Endothelial cell of umbilical vein (primary cell): ENCODE measurements at regions not wholly inside any gene's neighbourhood (a gene's known extent, or its start where the extent isn't known, plus 50 kb on each side); places are given as distances from the start of the nearest gene placed in this dataset.

ENCODE experiments used
- BruUV-seq: library from RNA; stranded (reverse); fragments of 400-500 nt; replicated peaks from 2 replicates; lab custom pipeline; 2021; lab: Mats Ljungman, UMichigan
- CTCF ChIA-PET: fragments of 300-600, 350-600 bp; sonication (Branson Sonifier 250); formaldehyde crosslinking; loops from one replicate; lab custom pipeline; 2021; ENCODE audit warnings: antibody characterized with exemption, inconsistent platforms; lab: Charles Lee
- POLR2A ChIA-PET: fragments of 300-600, 350-600 bp; sonication (Branson Sonifier 250); formaldehyde crosslinking; loops from one replicate; lab custom pipeline; 2021; ENCODE audit warnings: antibody characterized with exemption, inconsistent platforms; lab: Charles Lee
- DNase-seq: peaks from one replicate; pipeline ENCODE4 v3.0.0-alpha.2; 2011; ENCODE audit warnings: low read depth, low spot score
- FAIRE-seq: peaks from 2 replicates; lab custom pipeline; 2011; peaks lifted over from hg19 to GRCh38; lab: Jason Lieb, UNC
- H2AFZ ChIP-seq: 2 replicates; pipeline ENCODE4 v1.6.0; 2012; ENCODE audit warnings: low read depth, low read length, control low read depth, inconsistent platforms
- H3K27ac ChIP-seq: 2 replicates; pipeline ENCODE4 v1.5.1; 2011; ENCODE audit warnings: low read depth, mild to moderate bottlenecking, control low read depth, low read length, moderate library complexity; ENCODE audit not compliant: insufficient read depth
- H3K27me3 ChIP-seq, 2 experiments: 2 replicates each; pipeline versions ENCODE4 v1.6.0 to v1.6.1; 2011; ENCODE audit warnings: low read length in 2 of 2, mixed read lengths in 1 of 2; ENCODE audit not compliant: control insufficient read depth in 2 of 2, insufficient read depth in 2 of 2
- H3K36me3 ChIP-seq, 2 experiments: 2 replicates in 1 of 2; 3 replicates in 1 of 2; pipeline ENCODE4 v1.5.1; 2011; ENCODE audit warnings: low read length in 2 of 2, mild to moderate bottlenecking in 1 of 2, moderate library complexity in 1 of 2; ENCODE audit not compliant: control insufficient read depth in 2 of 2, insufficient read depth in 2 of 2; ENCODE audit errors: extremely low read depth in 1 of 2
- H3K4me1 ChIP-seq: 3 replicates; pipeline ENCODE4 v1.5.1; 2011; ENCODE audit warnings: mild to moderate bottlenecking, low read length; ENCODE audit not compliant: control insufficient read depth, insufficient read depth; ENCODE audit errors: extremely low read depth
- H3K4me2 ChIP-seq: 2 replicates; pipeline ENCODE4 v1.6.1; 2011; ENCODE audit warnings: low read length, control low read depth, mixed read lengths; ENCODE audit not compliant: insufficient read depth
- H3K4me3 ChIP-seq, 3 experiments: fragments of 200-600 bp in 1 of 3; sonication (generic), shearing (Covaris generic) in 1 of 3; replicated peaks in 1 of 3; 2 replicates each; pipeline ENCODE4 v1.5.1; 2011 to 2016; ENCODE audit warnings: control low read depth in 3 of 3, low read length in 3 of 3, mild to moderate bottlenecking in 2 of 3, inconsistent platforms in 1 of 3, low read depth in 1 of 3, moderate library complexity in 1 of 3; ENCODE audit not compliant: insufficient read depth in 1 of 3
- H3K79me2 ChIP-seq: 2 replicates; pipeline ENCODE4 v1.6.0; 2012; ENCODE audit warnings: low read length, inconsistent platforms; ENCODE audit not compliant: control insufficient read depth, insufficient read depth
- H3K9ac ChIP-seq: replicated peaks from 2 replicates; pipeline ENCODE3; 2011; ENCODE audit warnings: low read length, control low read depth; ENCODE audit not compliant: insufficient read depth; ENCODE audit errors: extremely low read depth
- H3K9me1 ChIP-seq: replicated peaks from 3 replicates; pipeline ENCODE4 v1.6.0; 2011; ENCODE audit warnings: mild to moderate bottlenecking, low read length; ENCODE audit not compliant: control insufficient read depth, insufficient read depth; ENCODE audit errors: extremely low read depth
- H3K9me3 ChIP-seq: replicated peaks from 2 replicates; pipeline ENCODE4 v1.5.1; 2012; ENCODE audit warnings: low read length, inconsistent platforms; ENCODE audit not compliant: control insufficient read depth, insufficient read depth
- H4K20me1 ChIP-seq: replicated peaks from 2 replicates; pipeline ENCODE3; 2011; ENCODE audit warnings: mild to moderate bottlenecking, low read length; ENCODE audit not compliant: control insufficient read depth, insufficient read depth; ENCODE audit errors: extremely low read depth
- EZH2 ChIP-seq: IDR thresholded peaks from 2 replicates; pipeline ENCODE4 v1.6.1; 2012; ENCODE audit warnings: borderline replicate concordance, low read depth, mild to moderate bottlenecking, moderate library complexity, low read length, inconsistent platforms; ENCODE audit not compliant: severe bottlenecking
- FOS ChIP-seq: IDR thresholded peaks from 2 replicates; pipeline ENCODE4 v1.6.1; 2011; ENCODE audit warnings: mild to moderate bottlenecking, low read length, moderate library complexity, borderline replicate concordance; ENCODE audit not compliant: insufficient read depth
- GATA2 ChIP-seq: IDR thresholded peaks from 2 replicates; pipeline ENCODE4 v1.7.0; 2011; ENCODE audit warnings: low read depth, mild to moderate bottlenecking, moderate library complexity, mixed read lengths, low read length; ENCODE audit not compliant: insufficient read length, insufficient read depth
- JUN ChIP-seq: IDR thresholded peaks from 2 replicates; pipeline ENCODE4 v1.6.1; 2011; ENCODE audit warnings: borderline replicate concordance, low read depth; ENCODE audit not compliant: insufficient read length, insufficient read depth
- MYC ChIP-seq: IDR thresholded peaks from one replicate; pipeline ENCODE4 v1.6.1; 2011; ENCODE audit warnings: mild to moderate bottlenecking, low read depth, low read length
- POLR2A ChIP-seq: IDR thresholded peaks from 2 replicates; pipeline ENCODE4 v1.6.1; 2012; ENCODE audit warnings: low read depth, mild to moderate bottlenecking, control low read depth, low read length
- POLR2AphosphoS5 ChIP-seq: IDR thresholded peaks from 2 replicates; pipeline ENCODE4 v1.6.1; 2012; ENCODE audit warnings: low read depth, mild to moderate bottlenecking, control low read depth, low read length, moderate library complexity; ENCODE audit not compliant: insufficient read depth
- dilution Hi-C: fragments of 300-500 bp; cut with MboI; formaldehyde crosslinking; loops from one replicate; pipeline ENCODE4 v1.15.0; 2019; ENCODE audit warnings: low sequenced_read_pairs; ENCODE audit not compliant: extremely low pct_ligation_motif_present
- intact Hi-C: fragments of 100-400 bp; cut with micrococcal nuclease; formaldehyde crosslinking; loops from one replicate; pipeline ENCODE4 v1.10.0; 2022
- TF ChIP-seq, protein P1 (sequence below): IDR thresholded peaks from 2 replicates; pipeline ENCODE4 v1.6.1; 2011; ENCODE audit not compliant: insufficient read depth, insufficient read length
- TF ChIP-seq, protein P2 (sequence below), 2 donors: IDR thresholded peaks; 1 replicate in 1 of 2; 2 replicates in 1 of 2; pipeline ENCODE4 v1.5.1; 2011; ENCODE audit warnings: low read length in 2 of 2, mild to moderate bottlenecking in 2 of 2, moderate library complexity in 2 of 2, control low read depth in 1 of 2, inconsistent platforms in 1 of 2, low read depth in 1 of 2; ENCODE audit not compliant: insufficient read depth in 1 of 2; ENCODE audit errors: extremely low read depth in 1 of 2

DNA sequence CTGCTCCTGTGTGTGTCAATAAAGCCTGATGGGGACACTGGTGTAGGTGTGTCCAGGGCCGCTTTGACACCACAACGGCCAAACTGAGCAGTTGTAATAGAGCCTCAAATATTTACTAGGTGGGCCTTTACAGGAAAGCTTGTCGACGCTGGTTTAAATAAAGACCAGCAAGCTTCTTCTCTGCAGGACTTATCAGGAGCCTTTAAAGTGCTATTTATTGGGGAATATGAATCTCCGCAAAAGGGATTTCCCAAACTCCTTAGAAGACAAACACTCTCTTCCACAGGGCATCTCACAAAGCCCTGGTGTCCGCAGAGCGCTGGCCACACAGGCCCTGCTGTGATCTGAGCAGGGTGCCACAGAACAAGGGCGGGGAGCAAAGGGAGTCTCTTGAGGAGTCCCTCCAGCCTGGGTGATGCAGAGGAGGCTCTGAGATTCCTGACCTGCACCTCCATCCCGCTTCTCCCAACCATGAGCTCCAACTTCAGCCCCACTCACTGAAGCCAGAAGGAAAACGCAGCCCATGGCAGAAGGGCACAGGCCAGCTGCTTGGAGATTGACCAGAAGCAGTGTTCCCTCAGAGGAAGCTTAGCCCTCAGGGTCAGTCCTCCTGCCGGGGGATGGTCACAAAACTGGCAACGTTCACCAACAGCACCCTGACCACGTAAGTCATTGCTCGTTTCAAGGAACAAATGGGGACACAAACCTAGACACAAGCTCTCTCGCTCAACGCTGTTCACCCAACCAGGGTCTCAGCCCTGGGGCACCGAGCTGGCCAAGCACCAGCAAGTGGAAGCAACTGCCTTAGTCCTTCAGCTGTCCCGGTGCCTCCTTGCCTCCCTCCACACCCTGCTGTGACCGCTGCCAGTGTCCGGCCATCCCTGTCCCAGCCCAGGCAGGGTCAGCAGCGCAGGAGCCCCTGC, 129.5 kb downstream of the OAT start:
- no peak overlapping the region for H3K4me2 ChIP-seq
- no TSS peak for BruUV-seq
- DNase-seq (no peak), FAIRE-seq (no peak)
- H3K9ac ChIP-seq, result no peak overlapping the region
- no peaks in the 10 kb centered on the region for H4K20me1 ChIP-seq
- no peak overlapping the region for H3K27ac ChIP-seq
- dilution Hi-C loops (no loop called here), intact Hi-C loops (no loop called here)
- no peaks in the 10 kb centered on the region for H3K36me3 ChIP-seq
- ChIA-PET POLR2A (no interaction called here), CTCF (interaction anchor here (1.7 kb wide), 1 partner anchor 100 kb away, joined by 7 read pairs; no protein-coding TSS in a partner anchor)
- H3K27me3 ChIP-seq, result no peaks in the 10 kb centered on the region
- no peaks in the 10 kb centered on the region for H3K9me3 ChIP-seq
- no peaks in the 10 kb centered on the region for H3K9me1 ChIP-seq
- H2AFZ ChIP-seq, result no peak overlapping the region
- no peak overlapping the region for H3K4me3 ChIP-seq
- TF ChIP-seq, protein P1, sequence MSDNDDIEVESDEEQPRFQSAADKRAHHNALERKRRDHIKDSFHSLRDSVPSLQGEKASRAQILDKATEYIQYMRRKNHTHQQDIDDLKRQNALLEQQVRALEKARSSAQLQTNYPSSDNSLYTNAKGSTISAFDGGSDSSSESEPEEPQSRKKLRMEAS, result no peak
- TF ChIP-seq FOS, result no peak
- no peak for TF ChIP-seq MYC
- TF ChIP-seq POLR2A, result no peak
- TF ChIP-seq EZH2, result no peak
- no peak for TF ChIP-seq JUN
- TF ChIP-seq POLR2AphosphoS5, result no peak
- TF ChIP-seq GATA2, result no peak
- TF ChIP-seq, protein P2, sequence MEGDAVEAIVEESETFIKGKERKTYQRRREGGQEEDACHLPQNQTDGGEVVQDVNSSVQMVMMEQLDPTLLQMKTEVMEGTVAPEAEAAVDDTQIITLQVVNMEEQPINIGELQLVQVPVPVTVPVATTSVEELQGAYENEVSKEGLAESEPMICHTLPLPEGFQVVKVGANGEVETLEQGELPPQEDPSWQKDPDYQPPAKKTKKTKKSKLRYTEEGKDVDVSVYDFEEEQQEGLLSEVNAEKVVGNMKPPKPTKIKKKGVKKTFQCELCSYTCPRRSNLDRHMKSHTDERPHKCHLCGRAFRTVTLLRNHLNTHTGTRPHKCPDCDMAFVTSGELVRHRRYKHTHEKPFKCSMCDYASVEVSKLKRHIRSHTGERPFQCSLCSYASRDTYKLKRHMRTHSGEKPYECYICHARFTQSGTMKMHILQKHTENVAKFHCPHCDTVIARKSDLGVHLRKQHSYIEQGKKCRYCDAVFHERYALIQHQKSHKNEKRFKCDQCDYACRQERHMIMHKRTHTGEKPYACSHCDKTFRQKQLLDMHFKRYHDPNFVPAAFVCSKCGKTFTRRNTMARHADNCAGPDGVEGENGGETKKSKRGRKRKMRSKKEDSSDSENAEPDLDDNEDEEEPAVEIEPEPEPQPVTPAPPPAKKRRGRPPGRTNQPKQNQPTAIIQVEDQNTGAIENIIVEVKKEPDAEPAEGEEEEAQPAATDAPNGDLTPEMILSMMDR (IDR thresholded peaks at IDR 0.05; ENCODE audit: extremely low read depth in 1 of 2, insufficient read depth in 1 of 2, low read depth in 1 of 2, low read length in 2 of 2), result no peak
- H3K4me1 ChIP-seq, result no peaks in the 10 kb centered on the region
- no peaks in the 10 kb centered on the region for H3K79me2 ChIP-seq
